ENCODE measurements at regions not wholly inside any gene's neighbourhood (a gene's known extent, or its start where the extent isn't known, plus 50 kb on each side); places are given as distances from the start of the nearest gene placed in this dataset.
"Not testable (repeated sequence)": the region's sequence is repeated elsewhere in the genome, so short reads cannot be mapped to it uniquely, and the experiment has no call there.

GRCh38 chr9:81455462-81456219 is 233.7 kb downstream of the TLE1 start:
- no peak for DNase-seq (ENCODE audit: low spot score)
- ATAC-seq = no peak

GRCh38 chr9:81445331-81445921 is 243.9 kb downstream of the TLE1 start:
- ATAC-seq (no peak), DNase-seq (ENCODE audit: low spot score) (no peak)

GRCh38 chr9:81431641-81432040 is 257.7 kb downstream of the TLE1 start:
- ATAC-seq = no peak
- DNase-seq (ENCODE audit: low spot score) = no peak

- ATAC-seq (no peak), DNase-seq (ENCODE audit: low spot score) (no peak)
Measured at GRCh38 chr9:81430727-81431126, 258.6 kb downstream of the TLE1 start.

- DNase-seq (ENCODE audit: low spot score) = no peak
- no peak for ATAC-seq
Measured at GRCh38 chr9:81427870-81428269, 261.5 kb downstream of the TLE1 start.

- ATAC-seq = no peak
- no peak for DNase-seq (ENCODE audit: low spot score)
Measured at GRCh38 chr9:81424431-81424830, 264.9 kb downstream of the TLE1 start.

GRCh38 chr9:81423589-81424326 is 265.6 kb downstream of the TLE1 start:
- no peak for ATAC-seq
- DNase-seq (ENCODE audit: low spot score) = no peak

GRCh38 chr9:81421090-81421489 is 268.3 kb downstream of the TLE1 start:
- DNase-seq (ENCODE audit: low spot score); ATAC-seq: not testable (repeated sequence)

GRCh38 chr9:81420024-81420423 is 269.3 kb downstream of the TLE1 start:
- ATAC-seq (no peak), DNase-seq (ENCODE audit: low spot score) (no peak)

- ATAC-seq = no peak
- no peak for DNase-seq (ENCODE audit: low spot score)
Measured at GRCh38 chr9:81417941-81418340, 271.4 kb downstream of the TLE1 start.

GRCh38 chr9:81417299-81417675 is 272.1 kb downstream of the TLE1 start:
- DNase-seq (ENCODE audit: low spot score) = no peak
- no peak for ATAC-seq

- no peak for ATAC-seq
- DNase-seq (ENCODE audit: low spot score) = no peak
Measured at GRCh38 chr9:81416476-81417298, 272.7 kb downstream of the TLE1 start.

GRCh38 chr9:81414836-81415235 is 274.5 kb downstream of the TLE1 start:
- ATAC-seq = no peak
- DNase-seq (ENCODE audit: low spot score) = no peak

GRCh38 chr9:81411961-81412360 is 277.4 kb downstream of the TLE1 start:
- no peak for DNase-seq (ENCODE audit: low spot score)
- no peak for ATAC-seq

GRCh38 chr9:81410201-81410600 is 279.1 kb downstream of the TLE1 start:
- ATAC-seq (no peak), DNase-seq (ENCODE audit: low spot score) (no peak)

- ATAC-seq = no peak
- DNase-seq (ENCODE audit: low spot score) = no peak
Measured at GRCh38 chr9:81408951-81409350, 280.4 kb downstream of the TLE1 start.

- DNase-seq (ENCODE audit: low spot score) (no peak), ATAC-seq (no peak)
Measured at GRCh38 chr9:81404931-81405598, 284.3 kb downstream of the TLE1 start.

GRCh38 chr9:81397481-81398381 is 291.6 kb downstream of the TLE1 start:
- ATAC-seq (no peak), DNase-seq (ENCODE audit: low spot score) (no peak)

- ATAC-seq (no peak), DNase-seq (ENCODE audit: low spot score) (no peak)
Measured at GRCh38 chr9:81396528-81396927, 292.8 kb downstream of the TLE1 start.

GRCh38 chr9:81395676-81396054 is 293.7 kb downstream of the TLE1 start:
- ATAC-seq (no peak), DNase-seq (ENCODE audit: low spot score) (no peak)
